ENCODE measurements at regions not wholly inside any gene's neighbourhood (a gene's known extent, or its start where the extent isn't known, plus 50 kb on each side); places are given as distances from the start of the nearest gene placed in this dataset.

GRCh38 chr13:110065780-110066179, 241.2 kb downstream of the COL4A1 start:
- H3K27me3 ChIP-seq (ENCODE audit: control insufficient read depth in 3 of 3, insufficient read depth in 3 of 3, low read length in 3 of 3): no peaks in the 10 kb centered on the region
- H3K4me3 ChIP-seq (ENCODE audit: low read depth in 1 of 3, low read length in 3 of 3): no peak overlapping the region
- DNase-seq (no peak), FAIRE-seq (no peak)
- no peaks in the 10 kb centered on the region for H3K9me3 ChIP-seq (ENCODE audit: control insufficient read depth in 2 of 2, insufficient read depth in 1 of 2, low read depth in 1 of 2, low read length in 1 of 2)
- WGBS, 3 donors: 93 to 96% (median 95%) methylated on average over 9 of the region's 9 CpGs
- H3K4me1 ChIP-seq (ENCODE audit: control insufficient read depth in 3 of 3, insufficient read depth in 2 of 3, low read depth in 1 of 3, low read length in 2 of 3): no peaks in the 10 kb centered on the region
- no peaks in the 10 kb centered on the region for H3K36me3 ChIP-seq (ENCODE audit: control insufficient read depth in 3 of 3, insufficient read depth in 2 of 3, low read depth in 1 of 3, low read length in 3 of 3)
- no peak overlapping the region for H3K27ac ChIP-seq (ENCODE audit: low read depth in 1 of 3, low read length in 2 of 3)

- no peaks in the 10 kb centered on the region for H3K4me1 ChIP-seq (ENCODE audit: control insufficient read depth in 3 of 3, insufficient read depth in 2 of 3, low read depth in 1 of 3, low read length in 2 of 3)
- H3K9me3 ChIP-seq (ENCODE audit: control insufficient read depth in 2 of 2, insufficient read depth in 1 of 2, low read depth in 1 of 2, low read length in 1 of 2): no peaks in the 10 kb centered on the region
- no peak for FAIRE-seq
- no peak overlapping the region for H3K4me3 ChIP-seq (ENCODE audit: low read depth in 1 of 3, low read length in 3 of 3)
- H3K27me3 ChIP-seq (ENCODE audit: control insufficient read depth in 3 of 3, insufficient read depth in 3 of 3, low read length in 3 of 3): no peaks in the 10 kb centered on the region
- no peak for DNase-seq
- no peak overlapping the region for H3K27ac ChIP-seq (ENCODE audit: low read depth in 1 of 3, low read length in 2 of 3)
- no peaks in the 10 kb centered on the region for H3K36me3 ChIP-seq (ENCODE audit: control insufficient read depth in 3 of 3, insufficient read depth in 2 of 3, low read depth in 1 of 3, low read length in 3 of 3)
- 44 to 71% (median 61%) methylated on average over 9 of the region's 9 CpGs for WGBS, 3 donors
These were observed 243.2 kb downstream of the COL4A1 start for GRCh38 chr13:110063490-110064421.

GRCh38 chr13:110062777-110063442, 244.0 kb downstream of the COL4A1 start:
- FAIRE-seq: no peak
- H3K4me3 ChIP-seq (ENCODE audit: low read depth in 1 of 3, low read length in 3 of 3): no peak overlapping the region
- no peaks in the 10 kb centered on the region for H3K36me3 ChIP-seq (ENCODE audit: control insufficient read depth in 3 of 3, insufficient read depth in 2 of 3, low read depth in 1 of 3, low read length in 3 of 3)
- no peak overlapping the region for H3K27ac ChIP-seq (ENCODE audit: low read depth in 1 of 3, low read length in 2 of 3)
- no peak for DNase-seq
- WGBS, 3 donors: 80 to 87% (median 81%) methylated on average over 19 of the region's 19 CpGs
- no peaks in the 10 kb centered on the region for H3K4me1 ChIP-seq (ENCODE audit: control insufficient read depth in 3 of 3, insufficient read depth in 2 of 3, low read depth in 1 of 3, low read length in 2 of 3)
- H3K9me3 ChIP-seq (ENCODE audit: control insufficient read depth in 2 of 2, insufficient read depth in 1 of 2, low read depth in 1 of 2, low read length in 1 of 2): no peaks in the 10 kb centered on the region
- no peaks in the 10 kb centered on the region for H3K27me3 ChIP-seq (ENCODE audit: control insufficient read depth in 3 of 3, insufficient read depth in 3 of 3, low read length in 3 of 3)

- FAIRE-seq: no peak
- Histone ChIP-seq H3K9me3 (ENCODE audit: control insufficient read depth in 2 of 2, insufficient read depth in 1 of 2, low read depth in 1 of 2, low read length in 1 of 2) (no peaks in the 10 kb centered on the region), H3K4me3 (ENCODE audit: low read depth in 1 of 3, low read length in 3 of 3) (no peak overlapping the region), H3K36me3 (ENCODE audit: control insufficient read depth in 3 of 3, insufficient read depth in 2 of 3, low read depth in 1 of 3, low read length in 3 of 3) (no peaks in the 10 kb centered on the region), H3K27ac (ENCODE audit: low read depth in 1 of 3, low read length in 2 of 3) (no peak overlapping the region), H3K4me1 (ENCODE audit: control insufficient read depth in 3 of 3, insufficient read depth in 2 of 3, low read depth in 1 of 3, low read length in 2 of 3) (no peaks in the 10 kb centered on the region), H3K27me3 (ENCODE audit: control insufficient read depth in 3 of 3, insufficient read depth in 3 of 3, low read length in 3 of 3) (peaks cover 0 to 2% (median 0%) of the 10 kb centered on the region in 3 donors)
- WGBS, 3 donors: 73 to 80% (median 75%) methylated on average over 10 of the region's 10 CpGs
- no peak for DNase-seq
These were observed 244.7 kb downstream of the COL4A1 start for GRCh38 chr13:110062077-110062776.

GRCh38 chr13:110061270-110061669, 245.7 kb downstream of the COL4A1 start:
- DNase-seq (no peak), FAIRE-seq (no peak)
- Histone ChIP-seq H3K27ac (ENCODE audit: low read depth in 1 of 3, low read length in 2 of 3) (no peak overlapping the region), H3K4me3 (ENCODE audit: low read depth in 1 of 3, low read length in 3 of 3) (no peak overlapping the region), H3K36me3 (ENCODE audit: control insufficient read depth in 3 of 3, insufficient read depth in 2 of 3, low read depth in 1 of 3, low read length in 3 of 3) (no peaks in the 10 kb centered on the region), H3K4me1 (ENCODE audit: control insufficient read depth in 3 of 3, insufficient read depth in 2 of 3, low read depth in 1 of 3, low read length in 2 of 3) (no peaks in the 10 kb centered on the region), H3K27me3 (ENCODE audit: control insufficient read depth in 3 of 3, insufficient read depth in 3 of 3, low read length in 3 of 3) (peaks cover 0 to 2% (median 0%) of the 10 kb centered on the region in 3 donors), H3K9me3 (ENCODE audit: control insufficient read depth in 2 of 2, insufficient read depth in 1 of 2, low read depth in 1 of 2, low read length in 1 of 2) (no peaks in the 10 kb centered on the region)
- WGBS, 3 donors: 63 to 77% (median 75%) methylated on average over 4 of the region's 4 CpGs

GRCh38 chr13:110057052-110057451, 249.9 kb downstream of the COL4A1 start:
- H3K9me3 ChIP-seq (ENCODE audit: control insufficient read depth in 2 of 2, insufficient read depth in 1 of 2, low read depth in 1 of 2, low read length in 1 of 2): no peaks in the 10 kb centered on the region
- 85 to 86% (median 85%) methylated on average over 9 of the region's 9 CpGs for WGBS, 3 donors
- FAIRE-seq (no peak), DNase-seq (no peak)
- H3K4me3 ChIP-seq (ENCODE audit: low read depth in 1 of 3, low read length in 3 of 3): no peak overlapping the region
- H3K36me3 ChIP-seq (ENCODE audit: control insufficient read depth in 3 of 3, insufficient read depth in 2 of 3, low read depth in 1 of 3, low read length in 3 of 3): no peaks in the 10 kb centered on the region
- H3K4me1 ChIP-seq (ENCODE audit: control insufficient read depth in 3 of 3, insufficient read depth in 2 of 3, low read depth in 1 of 3, low read length in 2 of 3): no peaks in the 10 kb centered on the region
- H3K27me3 ChIP-seq (ENCODE audit: control insufficient read depth in 3 of 3, insufficient read depth in 3 of 3, low read length in 3 of 3): peaks cover 0 to 2% (median 0%) of the 10 kb centered on the region in 3 donors
- no peak overlapping the region for H3K27ac ChIP-seq (ENCODE audit: low read depth in 1 of 3, low read length in 2 of 3)

- Histone ChIP-seq H3K27me3 (ENCODE audit: control insufficient read depth in 3 of 3, insufficient read depth in 3 of 3, low read length in 3 of 3) (peaks cover 0 to 2% (median 0%) of the 10 kb centered on the region in 3 donors), H3K27ac (ENCODE audit: low read depth in 1 of 3, low read length in 2 of 3) (no peak overlapping the region), H3K4me3 (ENCODE audit: low read depth in 1 of 3, low read length in 3 of 3) (no peak overlapping the region), H3K36me3 (ENCODE audit: control insufficient read depth in 3 of 3, insufficient read depth in 2 of 3, low read depth in 1 of 3, low read length in 3 of 3) (no peaks in the 10 kb centered on the region), H3K9me3 (ENCODE audit: control insufficient read depth in 2 of 2, insufficient read depth in 1 of 2, low read depth in 1 of 2, low read length in 1 of 2) (no peaks in the 10 kb centered on the region), H3K4me1 (ENCODE audit: control insufficient read depth in 3 of 3, insufficient read depth in 2 of 3, low read depth in 1 of 3, low read length in 2 of 3) (no peaks in the 10 kb centered on the region)
- no peak for FAIRE-seq
- WGBS, 3 donors: 72 to 82% (median 80%) methylated on average over 5 of the region's 5 CpGs
- DNase-seq: no peak
These were observed 250.3 kb downstream of the COL4A1 start for GRCh38 chr13:110056640-110057039.

GRCh38 chr13:110055089-110055488, 251.9 kb downstream of the COL4A1 start:
- Histone ChIP-seq H3K36me3 (ENCODE audit: control insufficient read depth in 3 of 3, insufficient read depth in 2 of 3, low read depth in 1 of 3, low read length in 3 of 3) (no peaks in the 10 kb centered on the region), H3K4me3 (ENCODE audit: low read depth in 1 of 3, low read length in 3 of 3) (no peak overlapping the region), H3K4me1 (ENCODE audit: control insufficient read depth in 3 of 3, insufficient read depth in 2 of 3, low read depth in 1 of 3, low read length in 2 of 3) (no peaks in the 10 kb centered on the region), H3K27me3 (ENCODE audit: control insufficient read depth in 3 of 3, insufficient read depth in 3 of 3, low read length in 3 of 3) (peaks cover 0 to 2% (median 0%) of the 10 kb centered on the region in 3 donors), H3K27ac (ENCODE audit: low read depth in 1 of 3, low read length in 2 of 3) (no peak overlapping the region), H3K9me3 (ENCODE audit: control insufficient read depth in 2 of 2, insufficient read depth in 1 of 2, low read depth in 1 of 2, low read length in 1 of 2) (no peaks in the 10 kb centered on the region)
- 61 to 66% (median 65%) methylated on average over 3 of the region's 3 CpGs for WGBS, 3 donors
- FAIRE-seq (no peak), DNase-seq (no peak)
